Fibroblast of skin of left biceps (primary cell): ENCODE measurements at regions not wholly inside any gene's neighbourhood (a gene's known extent, or its start where the extent isn't known, plus 50 kb on each side); places are given as distances from the start of the nearest gene placed in this dataset.

Experiments used
- DNase-seq, 2 experiments: peaks; one replicate each; pipeline ENCODE4 v3.0.0-alpha.2; 2013; ENCODE audit warnings: low read depth in 2 of 2

- DNase-seq = no peak
Measured at GRCh38 chr9:84450029-84450428, 109.5 kb upstream of the SLC28A3 start.

DNA sequence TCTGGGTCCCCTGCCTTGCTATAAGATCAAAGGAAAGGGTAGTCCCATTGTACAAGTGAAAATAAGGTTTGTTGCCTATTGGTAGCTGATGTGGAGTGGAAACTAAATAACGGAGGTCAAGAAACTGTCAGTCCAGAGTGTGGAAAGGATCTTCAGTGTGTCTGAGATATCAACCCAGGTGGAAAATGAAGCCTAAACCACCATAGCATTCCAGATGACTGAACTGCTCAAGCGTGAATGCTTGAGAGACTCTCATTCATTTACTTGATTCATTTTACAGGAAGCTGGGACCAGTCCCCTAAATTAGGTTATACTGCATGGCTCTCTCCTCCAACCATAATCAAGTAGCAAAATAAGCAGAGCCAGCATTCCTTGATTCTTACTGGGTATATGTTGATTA, 116.0 kb upstream of the SLC28A3 start:
- DNase-seq = no peak

GRCh38 chr9:84460695-84461094, 120.1 kb upstream of the SLC28A3 start:
- no peak for DNase-seq

DNA sequence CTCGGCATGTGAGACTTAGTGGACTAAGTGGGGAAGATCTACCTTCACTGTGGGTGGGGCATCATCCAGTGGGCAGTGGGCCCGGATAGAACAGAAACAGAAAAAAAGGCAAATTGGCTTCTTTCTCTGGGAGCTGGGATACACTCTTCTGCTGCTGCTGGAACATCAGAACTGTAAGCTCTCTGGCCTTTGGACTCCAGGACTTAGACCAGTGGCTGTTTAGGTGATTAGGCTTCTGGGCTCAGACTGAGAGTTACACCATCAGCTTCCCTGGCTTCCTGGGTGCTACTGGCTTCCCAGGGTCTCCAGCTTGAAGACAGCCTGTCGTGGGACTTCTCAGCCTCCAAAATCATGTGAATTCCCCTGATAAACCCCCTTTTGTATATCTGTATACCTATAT, 122.7 kb upstream of the SLC28A3 start:
- no peak for DNase-seq

GRCh38 chr9:84466580-84467285, 126.2 kb upstream of the SLC28A3 start:
- DNase-seq = no peak

GRCh38 chr9:84471816-84472215, 131.3 kb upstream of the SLC28A3 start:
- DNase-seq = no peak

DNA sequence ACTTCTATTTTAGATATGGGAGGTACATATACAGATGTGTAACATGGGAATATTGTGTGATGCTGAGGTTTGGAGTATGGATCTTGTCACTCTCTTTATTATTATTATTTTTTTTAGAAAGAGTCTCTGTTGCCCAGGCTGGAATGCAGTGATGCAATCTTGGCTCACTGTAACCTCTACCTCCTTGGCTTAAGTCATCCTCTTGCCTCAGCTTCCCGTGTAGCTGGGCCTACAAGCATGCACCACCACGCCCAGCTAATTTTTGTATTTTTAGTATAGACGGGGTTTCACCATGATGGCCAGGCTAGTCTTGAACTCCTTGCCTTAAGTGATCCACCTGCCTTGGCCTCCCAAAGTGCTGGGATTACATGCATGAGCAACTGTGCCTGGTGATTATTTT, 138.4 kb upstream of the SLC28A3 start:
- DNase-seq = no peak

GRCh38 chr9:84480071-84480470, 139.5 kb upstream of the SLC28A3 start:
- DNase-seq = no peak

GRCh38 chr9:84481231-84481630, 140.7 kb upstream of the SLC28A3 start:
- no peak for DNase-seq

DNA sequence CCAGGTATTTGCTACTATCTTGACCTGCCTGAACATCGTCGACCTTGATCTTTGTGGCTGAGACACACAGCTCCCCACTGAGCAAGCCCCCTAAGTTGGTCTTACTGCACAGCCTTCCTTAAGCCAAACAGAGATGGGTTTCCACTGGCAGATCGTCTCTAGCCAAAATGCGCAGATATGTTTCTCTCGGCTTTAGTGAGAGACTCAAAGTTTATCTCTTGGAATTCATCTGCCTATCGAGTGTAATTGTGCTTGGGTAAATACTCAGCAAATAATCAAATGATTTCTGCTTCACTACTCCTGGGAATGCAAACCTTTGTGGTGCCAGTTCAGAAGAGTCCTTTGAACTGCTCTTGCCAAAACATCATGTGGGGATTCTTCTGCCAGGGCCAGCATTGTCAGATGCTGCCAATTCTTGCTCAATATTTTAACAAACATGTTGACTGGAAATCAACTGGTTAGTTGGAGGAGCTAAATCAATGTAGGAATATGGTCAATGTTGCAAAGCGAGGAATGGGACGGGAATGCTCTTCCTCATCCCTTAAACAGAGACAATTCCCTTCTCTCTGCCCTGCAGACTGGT, 141.2 kb upstream of the SLC28A3 start:
- DNase-seq = no peak

GRCh38 chr9:84482607-84483006, 142.0 kb upstream of the SLC28A3 start:
- no peak for DNase-seq

DNA sequence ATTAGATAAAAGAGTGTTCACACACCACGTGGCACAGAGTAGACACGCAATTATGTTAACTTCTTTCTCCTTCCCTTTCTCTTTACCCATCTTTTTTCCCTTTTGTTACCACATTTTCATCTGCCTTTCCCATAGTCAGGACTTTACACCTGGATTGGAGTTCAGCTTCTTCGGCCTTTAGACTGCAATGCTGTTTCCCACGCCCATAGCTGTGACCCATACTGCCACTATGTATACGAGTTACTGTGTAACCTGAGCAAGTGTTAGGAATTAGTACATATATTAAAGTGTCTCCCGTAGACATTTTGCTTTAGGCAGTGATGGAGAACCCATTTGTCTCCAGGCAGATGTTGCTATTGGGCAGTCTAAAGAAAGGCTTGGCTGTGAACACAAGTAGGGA, 143.6 kb upstream of the SLC28A3 start:
- no peak for DNase-seq

- no peak for DNase-seq
Measured at GRCh38 chr9:84485539-84485938, 145.0 kb upstream of the SLC28A3 start.

DNA sequence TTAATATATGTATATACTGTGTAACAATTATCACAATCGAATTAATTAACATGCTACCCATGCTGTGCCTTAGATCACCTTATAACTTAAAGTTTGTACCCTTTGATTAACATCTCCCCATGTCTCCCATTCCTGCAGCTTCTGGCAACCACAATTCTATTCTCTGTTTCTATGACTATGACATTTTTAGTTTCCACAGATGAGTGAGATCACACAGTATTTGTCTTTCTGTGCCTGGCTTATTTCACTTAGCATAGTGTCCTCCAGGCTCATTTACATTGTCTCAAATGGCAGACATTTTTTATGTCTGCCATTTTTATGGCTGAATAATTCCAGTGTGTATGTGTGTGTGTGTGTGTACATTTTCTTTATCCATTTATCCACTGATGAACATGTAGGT, 146.1 kb upstream of the SLC28A3 start:
- no peak for DNase-seq

GRCh38 chr9:84490206-84490841, 149.8 kb upstream of the SLC28A3 start:
- no peak for DNase-seq

DNA sequence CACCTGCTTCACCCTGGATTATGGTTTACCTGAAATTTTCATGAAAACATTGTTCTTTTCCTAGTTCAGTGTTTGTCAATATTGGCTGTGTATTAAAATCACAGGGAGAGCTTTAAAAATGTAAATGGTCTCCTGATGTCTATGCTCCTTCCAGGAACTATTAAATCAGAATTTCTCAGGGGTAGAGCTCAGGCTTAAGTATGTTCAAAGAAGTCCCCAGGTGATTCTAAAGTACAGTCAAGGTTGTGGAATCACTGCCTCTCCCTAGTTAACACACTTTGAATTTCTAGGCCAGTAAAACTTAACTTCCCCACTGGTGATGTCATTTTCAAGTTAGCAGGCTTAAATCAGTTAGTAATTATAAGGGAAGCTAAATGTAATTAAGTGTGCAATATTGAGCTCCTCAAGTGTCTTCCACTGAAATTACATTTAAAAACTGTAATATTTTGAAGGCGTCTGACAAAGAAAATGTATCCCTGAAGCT, 150.3 kb upstream of the SLC28A3 start:
- no peak for DNase-seq

- DNase-seq = no peak
Measured at GRCh38 chr9:84492366-84493159, 152.0 kb upstream of the SLC28A3 start.

DNA sequence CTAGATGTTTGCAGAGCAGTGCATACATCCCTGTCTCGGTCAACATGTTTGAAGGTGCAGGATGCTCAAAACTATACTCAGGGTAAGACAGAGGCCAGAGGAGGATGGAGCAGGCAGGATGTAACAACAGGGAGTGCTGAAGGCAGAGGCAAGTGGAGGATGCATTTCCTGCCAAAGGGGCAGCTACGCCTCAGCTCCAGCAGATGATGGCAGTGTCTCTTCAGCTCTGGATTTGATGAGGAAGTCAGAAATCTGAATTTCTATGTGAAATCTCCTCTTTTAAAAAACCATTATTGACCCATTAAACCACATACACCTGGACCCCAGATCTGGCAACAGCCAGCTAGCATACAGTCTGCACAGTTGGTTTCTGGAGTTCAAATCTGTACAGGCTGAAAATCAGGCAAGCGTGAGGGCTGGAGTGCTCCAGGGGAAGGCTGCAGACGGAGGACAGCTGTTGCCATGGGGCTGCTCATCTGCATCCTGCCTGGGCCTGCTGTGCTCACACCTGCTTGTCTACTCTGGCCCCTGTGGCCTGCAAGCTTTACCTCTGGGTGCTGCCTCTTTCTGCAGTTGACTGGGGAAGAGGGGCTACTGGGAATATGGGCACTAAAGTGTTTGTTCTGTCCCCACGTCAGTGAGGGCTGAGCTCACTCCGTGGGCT, 152.9 kb upstream of the SLC28A3 start:
- DNase-seq = no peak

- DNase-seq = no peak
Measured at GRCh38 chr9:84499969-84500582, 159.5 kb upstream of the SLC28A3 start.

GRCh38 chr9:84500826-84501225, 160.3 kb upstream of the SLC28A3 start:
- no peak for DNase-seq

DNA sequence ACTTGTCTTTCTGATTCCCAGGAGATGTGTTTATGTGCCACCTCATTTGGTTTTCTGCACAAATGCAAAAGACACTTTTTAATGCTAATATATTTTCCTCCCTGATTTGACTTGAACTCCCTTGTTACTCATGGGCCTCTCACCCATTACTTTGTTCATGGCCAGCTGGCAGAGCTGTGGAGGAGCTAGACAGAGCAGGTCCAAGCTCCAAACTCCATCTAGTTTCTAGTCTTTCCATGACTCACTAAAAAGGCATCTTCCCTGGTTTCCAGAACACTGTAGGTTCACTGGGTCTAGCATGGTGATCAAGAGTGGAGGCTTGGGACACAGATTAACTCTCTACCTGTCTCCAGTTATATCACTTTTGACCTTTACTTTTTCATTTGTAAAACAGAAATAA, 161.0 kb upstream of the SLC28A3 start:
- no peak for DNase-seq
